Body of pancreas (tissue), 4 donors: ENCODE measurements at regions not wholly inside any gene's neighbourhood (a gene's known extent, or its start where the extent isn't known, plus 50 kb on each side); places are given as distances from the start of the nearest gene placed in this dataset.
"Not testable (repeated sequence)": the region's sequence is repeated elsewhere in the genome, so short reads cannot be mapped to it uniquely, and the experiment has no call there.

ENCODE experiments used
- POLR2A ChIP-seq, 3 donors: fragments of 450-650 bp; IDR thresholded peaks; one replicate each; pipeline ENCODE4 v1.6.1; 2016; ENCODE audit warnings: antibody characterized with exemption in 3 of 3, mild to moderate bottlenecking in 2 of 3
- TF ChIP-seq, protein P1 (sequence below), 7 experiments: fragments of 450-650 bp in 4 of 7; fragments of 200-600 bp in 3 of 7; sonication (generic) in 3 of 7; IDR thresholded peaks; one replicate each; pipeline ENCODE4 v1.5.1; 2016 to 2019; ENCODE audit warnings: antibody characterized with exemption in 7 of 7

DNA sequence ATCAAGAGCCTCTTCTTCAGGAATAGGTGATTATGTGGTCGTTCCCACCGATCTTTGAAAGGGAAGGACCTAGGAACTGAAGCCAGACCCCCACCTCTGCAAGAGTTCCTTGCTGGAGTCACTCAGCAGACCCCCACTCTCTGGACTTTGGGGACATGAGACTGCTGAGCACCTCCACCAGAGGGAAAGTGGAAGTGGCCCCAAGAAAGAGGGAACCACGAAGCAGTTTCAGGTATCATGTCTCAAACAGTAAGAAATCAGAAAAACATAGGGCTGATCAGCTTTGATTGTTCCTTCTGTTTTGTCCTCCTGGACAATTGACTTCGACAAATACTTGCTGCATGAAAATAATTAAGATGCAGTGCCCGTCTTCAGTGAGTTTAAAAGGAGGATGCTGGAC is 84.2 kb upstream of the ADORA2B start:
- TF ChIP-seq, protein P1, sequence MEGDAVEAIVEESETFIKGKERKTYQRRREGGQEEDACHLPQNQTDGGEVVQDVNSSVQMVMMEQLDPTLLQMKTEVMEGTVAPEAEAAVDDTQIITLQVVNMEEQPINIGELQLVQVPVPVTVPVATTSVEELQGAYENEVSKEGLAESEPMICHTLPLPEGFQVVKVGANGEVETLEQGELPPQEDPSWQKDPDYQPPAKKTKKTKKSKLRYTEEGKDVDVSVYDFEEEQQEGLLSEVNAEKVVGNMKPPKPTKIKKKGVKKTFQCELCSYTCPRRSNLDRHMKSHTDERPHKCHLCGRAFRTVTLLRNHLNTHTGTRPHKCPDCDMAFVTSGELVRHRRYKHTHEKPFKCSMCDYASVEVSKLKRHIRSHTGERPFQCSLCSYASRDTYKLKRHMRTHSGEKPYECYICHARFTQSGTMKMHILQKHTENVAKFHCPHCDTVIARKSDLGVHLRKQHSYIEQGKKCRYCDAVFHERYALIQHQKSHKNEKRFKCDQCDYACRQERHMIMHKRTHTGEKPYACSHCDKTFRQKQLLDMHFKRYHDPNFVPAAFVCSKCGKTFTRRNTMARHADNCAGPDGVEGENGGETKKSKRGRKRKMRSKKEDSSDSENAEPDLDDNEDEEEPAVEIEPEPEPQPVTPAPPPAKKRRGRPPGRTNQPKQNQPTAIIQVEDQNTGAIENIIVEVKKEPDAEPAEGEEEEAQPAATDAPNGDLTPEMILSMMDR (IDR thresholded peaks at IDR 0.05): not testable (repeated sequence)
- TF ChIP-seq POLR2A (IDR thresholded peaks at IDR 0.05): not testable (repeated sequence)
